Stimulated activated CD8-positive, alpha-beta memory T cell treated with anti-CD3 and anti-CD28 coated beads, Interleukin-7, amount 100 ng/mL, for 4 hours (primary cell): ENCODE measurements at regions not wholly inside any gene's neighbourhood (a gene's known extent, or its start where the extent isn't known, plus 50 kb on each side); places are given as distances from the start of the nearest gene placed in this dataset.

Experiments used
- DNase-seq, 2 donors: peaks; one replicate each; pipeline ENCODE4 v3.0.0-alpha.2; 2020; ENCODE audit warnings: low read depth in 2 of 2

DNA sequence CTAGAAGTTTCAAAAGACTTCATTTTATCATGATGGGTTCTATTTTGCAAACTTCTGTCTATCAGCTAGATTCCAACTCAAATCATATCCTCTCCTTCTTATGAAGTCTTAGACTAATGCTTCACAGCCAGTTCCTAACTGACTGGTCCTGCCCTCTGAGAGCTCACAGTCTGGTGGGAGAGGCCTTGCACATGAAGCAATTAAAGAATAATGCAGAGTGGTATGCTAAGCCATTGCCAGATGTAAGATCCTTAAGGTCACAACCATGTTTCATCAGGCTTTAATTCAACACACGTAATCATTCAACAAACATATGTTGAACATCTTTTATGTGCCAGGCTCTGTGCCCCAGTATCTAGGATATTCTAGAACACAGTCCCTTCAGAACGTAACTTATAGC, 125.8 kb upstream of the TMPO start:
- DNase-seq = no peak

DNA sequence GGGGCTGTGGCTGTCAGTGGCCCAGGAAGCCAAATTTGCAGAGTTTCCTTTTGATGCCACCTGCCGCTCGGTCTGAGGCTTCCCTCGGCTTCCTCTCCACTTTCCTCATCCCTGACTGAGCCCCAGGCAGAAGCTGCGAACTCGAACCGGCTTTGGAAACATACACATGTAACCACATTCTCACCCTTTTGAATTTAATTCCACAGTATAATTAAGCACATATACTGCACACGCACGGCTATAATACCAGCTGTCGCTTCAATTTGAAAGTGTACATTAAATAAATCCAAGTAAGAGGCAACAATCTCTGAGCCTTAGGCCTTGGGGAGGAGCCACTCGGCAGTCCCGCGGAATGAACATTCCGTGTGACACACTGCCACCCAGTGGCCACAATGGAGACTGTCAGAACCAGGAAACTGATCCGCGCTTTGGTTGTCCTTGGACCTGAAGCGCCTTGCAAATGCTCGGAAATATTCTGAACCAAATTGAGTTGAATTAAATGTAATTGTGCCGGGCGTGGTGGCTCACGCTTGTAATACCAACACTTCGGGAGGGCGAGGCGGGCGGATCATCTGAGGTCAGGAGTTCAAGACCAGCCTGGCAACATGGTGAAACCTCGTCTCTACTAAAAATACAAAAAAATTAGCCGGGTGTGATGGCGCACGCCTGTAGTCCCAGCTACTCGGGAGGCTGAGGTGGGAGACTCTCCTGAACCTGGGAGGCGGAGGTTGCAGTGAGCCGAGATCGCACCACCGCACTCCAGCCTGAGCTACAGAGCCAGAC, 117.9 kb upstream of the TMPO start:
- DNase-seq = peak; percentile 58 to 66

DNA sequence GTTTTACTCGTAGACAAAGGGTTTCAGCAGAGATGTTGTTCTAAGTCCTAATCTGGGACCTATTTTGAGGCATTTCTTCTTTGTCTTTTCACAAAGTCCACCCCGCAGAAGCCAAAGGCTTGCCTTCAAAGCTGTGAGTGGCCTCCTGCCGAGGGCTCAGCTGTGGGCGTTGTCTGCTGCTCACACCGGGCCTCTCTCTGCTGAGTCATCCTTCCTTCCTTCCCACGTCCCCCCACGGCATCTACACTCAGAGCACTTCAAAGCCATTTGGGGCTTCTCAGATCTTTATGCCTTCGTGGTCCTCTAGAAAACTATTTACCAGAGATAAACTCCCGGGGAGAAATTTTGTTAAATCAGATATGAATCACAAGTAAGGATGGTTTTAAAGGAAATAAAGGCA, 115.9 kb upstream of the TMPO start:
- DNase-seq = peak; percentile 66 to 72

DNA sequence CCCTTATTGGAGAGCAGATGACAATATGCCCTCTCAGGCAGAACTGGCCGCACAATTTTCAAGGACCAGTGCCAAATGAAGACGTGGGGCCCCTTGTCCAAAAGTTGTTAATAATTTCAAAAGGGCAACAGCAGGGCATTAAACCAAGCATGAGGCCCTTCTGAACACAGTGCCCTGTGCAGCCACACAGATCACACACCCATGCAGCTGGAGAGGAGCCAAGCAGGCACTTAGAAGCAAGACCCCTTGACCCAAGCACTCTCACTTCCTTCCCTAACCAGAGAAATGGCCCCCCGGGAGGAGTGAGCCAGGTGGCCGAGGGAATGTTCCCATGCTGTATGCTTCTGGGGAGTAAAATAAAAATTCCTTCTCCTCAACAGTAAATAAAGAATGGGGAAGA, 114.0 kb upstream of the TMPO start:
- DNase-seq = no peak

DNA sequence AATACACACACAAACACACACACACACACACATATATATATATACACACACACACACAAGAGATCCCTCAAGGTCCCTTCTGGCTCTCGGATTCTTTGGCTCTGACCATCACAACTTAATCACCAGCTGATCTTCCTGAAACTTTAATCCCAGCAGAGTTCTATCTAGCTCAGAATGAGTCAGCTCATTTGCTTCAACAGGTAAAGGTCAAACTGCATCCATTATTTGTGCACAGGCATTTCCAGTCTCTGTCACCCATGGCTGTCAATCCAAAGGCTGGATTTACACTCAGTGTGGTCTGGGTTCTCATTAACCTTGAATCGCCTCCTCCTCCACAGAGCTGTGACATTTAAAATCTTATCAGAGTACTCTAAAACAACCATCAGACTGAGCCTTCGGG, 113.3 kb upstream of the TMPO start:
- no peak for DNase-seq

DNA sequence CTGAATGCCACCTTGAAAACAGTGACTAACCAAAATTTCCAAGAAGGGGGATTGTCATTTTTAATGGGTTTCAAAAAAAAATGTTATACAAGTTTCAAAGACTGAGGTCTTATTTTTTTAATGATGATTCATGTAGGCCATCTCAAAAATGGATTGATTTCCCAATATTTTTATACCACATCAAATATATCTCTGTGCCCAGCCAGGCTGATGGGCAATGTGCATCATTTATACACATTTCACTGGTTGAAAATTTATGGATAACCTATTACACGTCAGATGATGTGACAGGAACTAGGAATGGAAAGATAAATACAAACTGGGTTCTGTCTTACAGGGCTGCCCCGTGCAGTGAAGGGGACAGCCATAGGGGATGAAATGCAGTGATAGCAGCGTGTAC, 112.7 kb upstream of the TMPO start:
- DNase-seq = no peak

DNA sequence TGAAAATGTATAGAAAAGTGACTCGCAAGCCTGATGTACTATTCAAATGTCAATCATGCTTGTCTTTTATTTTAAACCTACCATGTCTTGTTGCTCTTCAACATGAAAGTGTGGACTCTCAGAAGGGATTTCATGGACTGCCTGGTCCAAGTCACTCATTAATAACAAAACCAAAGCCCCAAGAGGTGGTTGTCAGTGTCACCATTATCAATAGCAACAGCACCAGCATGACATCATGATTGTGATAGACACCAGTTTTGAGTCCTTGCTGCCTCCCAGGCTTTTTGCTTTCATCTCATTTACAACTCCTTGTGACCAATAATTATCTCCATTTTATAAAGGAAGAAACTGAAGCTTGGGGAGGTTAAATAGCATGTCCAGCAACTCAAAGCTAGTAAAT, 112.0 kb upstream of the TMPO start:
- DNase-seq = no peak

DNA sequence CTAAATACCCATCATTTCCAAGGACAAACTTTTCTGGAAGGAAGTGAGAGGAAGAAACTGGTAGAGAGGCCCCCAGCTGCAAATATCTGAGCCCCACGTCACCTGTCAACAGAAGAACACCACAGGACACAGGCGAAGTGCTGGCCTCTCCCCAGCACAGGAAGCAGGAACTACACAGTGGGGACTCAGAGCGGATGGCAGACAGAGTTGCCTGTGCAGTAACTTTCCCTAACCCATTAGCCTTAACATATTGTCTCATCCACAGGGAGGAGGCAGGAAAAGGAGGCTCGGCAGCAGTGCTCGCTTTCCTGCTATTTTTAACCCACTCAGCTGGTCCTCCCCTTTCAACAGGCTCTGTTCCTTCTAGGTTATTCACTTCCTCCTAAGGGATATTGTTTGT, 111.5 kb upstream of the TMPO start:
- DNase-seq = no peak

DNA sequence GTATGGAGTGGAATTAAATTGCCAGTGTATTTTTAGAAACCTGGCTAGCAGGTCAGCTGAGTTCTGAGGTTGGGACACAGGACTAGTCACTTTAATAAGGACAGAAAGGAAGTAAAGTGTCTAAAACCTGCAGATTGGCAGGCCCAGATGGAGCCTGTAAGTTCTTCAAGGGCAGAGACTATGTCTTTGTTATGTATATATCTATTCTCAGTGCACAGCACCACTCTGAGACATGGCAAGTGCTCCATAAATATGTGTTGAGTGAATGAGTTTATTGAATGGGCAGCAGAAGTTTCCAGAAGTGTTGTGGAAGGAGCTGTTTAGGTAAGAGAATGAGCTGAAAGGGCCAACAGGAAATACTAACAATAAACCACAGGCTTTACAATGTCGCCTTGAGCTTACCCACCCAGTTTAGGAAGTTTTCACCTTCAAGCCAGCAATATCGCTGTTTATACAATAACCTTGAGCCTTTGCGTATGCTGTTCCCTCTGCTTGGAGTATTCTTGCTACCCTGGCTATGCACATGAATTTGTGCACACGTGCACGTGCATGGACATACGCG, 109.5 kb upstream of the TMPO start:
- no peak for DNase-seq

DNA sequence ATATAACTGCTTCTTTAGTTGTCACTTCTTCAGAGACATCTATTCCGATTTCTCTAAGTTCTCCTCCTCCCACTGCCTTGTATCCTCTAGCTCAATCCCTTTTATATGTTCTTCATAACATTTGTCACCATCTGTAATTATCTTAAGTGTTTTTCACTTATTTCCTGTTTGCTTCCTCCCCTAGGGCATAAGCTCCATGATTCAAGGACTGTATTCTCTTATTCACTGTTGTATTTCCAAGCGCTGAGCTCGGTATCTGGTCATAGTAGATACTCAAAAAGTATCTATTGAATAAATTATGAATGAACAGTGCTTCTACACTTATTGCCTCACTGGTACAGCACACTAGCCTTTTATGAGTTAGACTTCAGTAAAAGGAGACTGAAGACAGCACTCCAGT, 109.0 kb upstream of the TMPO start:
- DNase-seq = no peak

DNA sequence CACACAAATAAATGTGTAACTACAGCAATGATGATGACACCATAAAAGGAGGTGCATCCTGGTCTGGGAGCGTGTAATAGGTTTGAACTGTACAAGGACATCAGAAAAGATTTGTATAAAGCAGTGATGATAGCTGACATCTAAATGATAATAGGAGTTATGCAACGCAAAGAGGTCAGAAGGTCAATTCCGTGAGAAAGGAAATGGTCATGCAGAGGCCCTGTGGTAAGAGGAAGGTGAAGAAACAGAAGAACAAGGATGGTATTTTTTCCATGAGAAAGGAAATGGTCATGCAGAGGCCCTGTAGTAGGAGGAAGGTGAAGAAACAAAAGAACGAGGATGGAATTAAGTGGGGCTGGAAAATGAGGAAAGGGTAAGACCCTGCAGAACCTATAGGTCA, 106.7 kb upstream of the TMPO start:
- no peak for DNase-seq

DNA sequence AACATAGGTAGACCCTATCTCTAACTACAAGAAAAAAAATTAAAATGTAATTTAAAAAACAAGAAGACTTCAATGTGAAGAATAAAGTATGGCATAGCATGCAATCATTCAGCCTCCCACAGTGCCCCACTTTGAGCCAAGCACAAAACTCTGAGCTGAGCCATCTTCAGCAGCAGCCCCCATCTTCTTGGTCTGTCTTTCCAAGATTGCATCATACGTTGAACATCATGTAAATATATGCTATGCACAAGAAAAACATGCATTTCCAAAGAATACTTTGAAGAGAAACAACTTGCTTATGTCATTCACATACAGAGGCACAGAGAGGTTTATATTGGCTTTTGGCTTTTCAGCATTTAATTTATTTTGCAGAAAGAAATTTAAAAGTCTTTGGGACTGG, 105.8 kb upstream of the TMPO start:
- DNase-seq = no peak

DNA sequence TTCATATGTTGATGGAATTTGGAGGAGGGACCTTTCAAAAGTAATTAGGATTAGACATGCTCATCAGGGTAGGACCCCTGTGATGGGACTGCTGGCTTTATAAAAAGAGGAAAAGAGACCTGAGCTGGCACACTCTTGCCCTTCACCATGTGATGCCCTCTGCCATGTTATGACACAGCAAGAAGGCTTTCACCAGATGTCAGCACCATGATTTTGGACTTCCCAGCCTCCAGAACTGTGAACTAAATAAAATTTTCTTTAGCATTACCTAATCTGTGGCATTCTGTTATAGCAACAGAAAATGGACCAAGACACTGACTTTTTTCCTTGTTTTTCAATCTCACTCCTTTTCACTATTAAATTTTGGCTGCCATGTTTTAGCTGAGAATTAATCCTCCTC, 105.0 kb upstream of the TMPO start:
- no peak for DNase-seq

DNA sequence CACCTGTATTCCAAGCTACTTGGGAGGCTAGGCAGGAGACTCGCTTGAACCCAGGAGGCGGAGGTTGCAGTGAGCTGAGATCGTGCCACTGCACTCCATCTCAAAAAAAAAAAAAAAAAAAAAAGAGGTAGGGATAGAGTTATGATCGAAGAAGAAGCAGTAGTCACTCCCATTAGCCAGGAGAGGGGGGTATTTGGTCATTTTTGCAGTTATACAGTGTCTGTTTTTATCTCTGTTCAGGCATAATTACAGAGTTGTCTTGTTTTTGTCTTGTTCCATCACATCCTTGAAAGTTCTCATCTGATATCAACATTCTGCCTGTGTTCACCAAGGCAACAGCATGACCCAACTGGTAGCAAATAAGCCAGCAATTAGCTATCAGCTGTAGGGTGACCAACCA, 98.5 kb upstream of the TMPO start:
- DNase-seq = no peak

DNA sequence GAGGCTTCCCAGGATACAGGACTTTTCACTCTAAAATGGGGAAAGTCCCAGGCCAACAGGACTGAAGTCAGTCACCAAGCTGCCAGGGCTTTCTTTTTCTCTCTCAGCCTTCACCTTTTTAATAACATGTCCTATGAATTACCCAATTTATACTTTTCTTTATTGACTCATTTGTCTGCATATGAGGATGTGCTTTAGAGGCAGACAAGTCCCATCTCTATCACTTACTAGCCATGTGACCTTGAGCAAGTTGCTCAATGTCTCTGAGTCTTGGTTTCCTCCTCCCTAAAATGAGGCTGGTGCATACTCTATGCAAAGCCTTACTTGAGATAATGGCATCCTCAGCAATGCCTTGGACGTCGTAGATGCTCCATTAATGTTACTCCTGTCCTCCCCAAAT, 98.1 kb upstream of the TMPO start:
- DNase-seq = no peak

DNA sequence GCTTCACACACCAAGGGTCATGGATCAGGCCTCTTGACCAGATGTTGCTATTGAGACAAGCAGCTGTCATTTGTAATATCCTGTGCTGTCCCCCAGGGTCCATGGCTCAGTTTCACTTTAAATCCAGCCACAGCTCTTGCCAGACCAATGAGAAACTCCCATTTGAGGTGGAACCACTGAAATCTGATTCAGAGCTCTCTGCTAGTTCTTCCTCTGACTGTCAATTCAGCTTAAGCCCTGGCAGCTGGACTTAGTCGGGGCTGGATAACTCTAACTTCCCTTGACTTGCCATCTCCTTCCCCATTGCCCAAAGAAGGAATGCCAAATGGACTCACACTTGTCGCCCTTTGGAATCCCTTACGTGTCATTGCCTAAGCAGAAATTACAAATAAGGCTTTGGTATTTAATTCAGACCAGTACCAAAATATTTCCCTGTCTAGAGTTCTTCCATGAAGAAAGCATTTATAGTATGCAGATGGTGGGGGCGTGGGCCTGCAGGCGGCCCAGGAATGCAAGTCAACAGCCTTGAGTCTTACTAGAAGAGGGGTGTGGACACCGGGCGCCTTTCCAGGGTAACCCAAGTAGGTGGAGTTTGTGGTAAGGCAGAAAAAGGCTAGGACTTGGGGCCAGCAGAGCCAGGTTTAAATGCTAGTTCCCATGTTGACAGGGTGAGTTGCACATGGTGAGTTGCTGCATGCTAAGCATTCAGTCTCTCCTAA, 96.9 kb upstream of the TMPO start:
- DNase-seq = no peak

DNA sequence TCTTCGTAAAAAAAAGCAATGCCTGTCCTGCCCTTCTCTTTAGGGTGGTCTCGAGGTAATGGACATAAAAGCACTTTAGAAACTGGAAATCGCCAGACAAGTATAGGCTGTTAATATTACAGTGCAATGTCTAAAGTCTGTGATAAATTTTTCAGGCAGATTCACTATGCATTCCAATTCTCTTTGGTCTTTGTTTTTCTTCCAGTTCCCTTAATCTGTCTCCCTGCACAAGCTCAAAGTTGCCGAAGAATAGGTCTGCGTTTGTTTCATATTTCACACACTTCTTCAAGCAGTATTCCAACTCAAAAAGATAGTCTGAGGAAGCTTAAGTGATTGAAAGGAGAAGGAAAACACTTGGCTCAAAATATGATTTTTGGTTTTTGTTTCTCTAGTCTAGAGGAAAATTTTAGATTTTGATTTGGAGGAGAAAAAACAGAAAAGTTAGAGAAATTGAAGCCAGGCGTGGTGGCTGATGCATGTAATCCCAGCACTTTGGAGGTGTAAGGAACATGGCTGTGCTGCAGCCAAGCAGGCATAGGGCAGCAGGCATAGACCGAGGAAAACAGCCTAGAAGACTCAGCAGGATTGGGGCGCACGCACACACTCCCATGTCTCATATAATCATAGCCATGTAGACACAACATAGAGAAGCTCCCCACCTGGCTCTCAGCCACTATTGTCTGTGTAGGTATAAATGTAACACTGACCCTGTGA, 96.2 kb upstream of the TMPO start:
- DNase-seq = no peak

DNA sequence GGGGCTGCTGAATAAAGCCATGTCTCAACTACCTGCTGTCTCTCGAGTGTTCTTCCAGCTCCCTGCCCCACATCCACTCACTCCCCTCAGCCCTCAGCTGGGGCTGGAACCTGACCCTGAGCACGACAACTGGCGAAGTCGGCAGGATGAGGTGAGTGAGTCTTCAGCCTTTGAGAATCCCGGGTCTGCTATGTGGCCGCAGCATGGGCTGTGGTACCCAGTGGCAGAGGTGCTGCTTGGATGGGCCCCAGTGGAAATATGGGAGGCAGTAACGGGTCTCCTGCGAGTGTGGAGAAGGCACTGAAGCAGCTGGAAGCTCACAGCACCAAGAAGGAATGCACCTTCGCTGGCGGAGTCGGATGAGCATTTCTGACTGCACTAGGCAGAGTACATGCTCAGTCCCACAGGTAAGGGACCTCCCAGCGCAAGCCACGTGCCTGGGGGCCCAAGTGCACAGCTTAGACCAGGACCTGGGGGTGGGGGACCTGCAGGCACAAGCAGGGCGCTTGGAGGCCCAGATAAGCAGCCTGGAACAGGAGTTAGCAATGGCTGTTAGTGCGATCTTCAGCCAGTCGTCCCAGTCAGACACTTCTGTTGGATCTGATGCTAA, 95.5 kb upstream of the TMPO start:
- DNase-seq = no peak

DNA sequence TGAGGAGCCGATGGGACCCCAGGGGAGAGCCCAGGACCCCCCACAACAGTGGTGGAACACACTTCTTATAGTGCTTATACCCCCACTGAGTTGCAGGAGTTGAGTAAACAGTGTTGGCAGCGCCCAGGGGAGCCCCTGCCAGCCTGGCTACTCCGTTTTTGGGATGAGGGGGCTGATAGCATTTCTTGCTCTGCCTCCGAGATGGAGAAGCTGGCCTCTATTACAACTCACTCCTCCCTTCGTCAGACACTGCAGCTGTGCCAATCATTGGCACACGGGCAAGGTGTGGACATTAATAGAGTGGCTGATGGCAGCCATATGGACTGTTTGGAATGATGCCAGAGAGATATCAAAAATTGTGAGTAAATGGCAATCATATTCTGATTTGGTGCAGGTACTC, 94.9 kb upstream of the TMPO start:
- no peak for DNase-seq

DNA sequence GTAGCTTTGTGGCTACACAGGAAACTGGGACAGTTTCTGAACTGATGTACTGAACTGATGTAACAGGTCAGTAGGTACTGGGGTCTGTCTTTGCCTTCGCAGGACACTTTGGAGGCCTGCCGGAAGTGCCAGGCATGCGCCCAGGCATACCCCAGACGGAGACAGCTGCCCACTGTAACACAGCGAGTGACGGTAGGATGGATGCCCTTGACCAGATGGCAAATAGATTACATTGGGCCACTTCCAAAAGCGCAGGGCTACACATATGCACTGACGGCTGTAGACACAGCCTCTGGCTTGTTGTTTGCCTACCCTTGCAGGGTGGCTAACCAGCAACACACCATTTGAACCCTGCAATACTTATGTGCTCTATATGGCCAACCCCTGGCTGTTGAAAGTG, 94.1 kb upstream of the TMPO start:
- DNase-seq = no peak

DNA sequence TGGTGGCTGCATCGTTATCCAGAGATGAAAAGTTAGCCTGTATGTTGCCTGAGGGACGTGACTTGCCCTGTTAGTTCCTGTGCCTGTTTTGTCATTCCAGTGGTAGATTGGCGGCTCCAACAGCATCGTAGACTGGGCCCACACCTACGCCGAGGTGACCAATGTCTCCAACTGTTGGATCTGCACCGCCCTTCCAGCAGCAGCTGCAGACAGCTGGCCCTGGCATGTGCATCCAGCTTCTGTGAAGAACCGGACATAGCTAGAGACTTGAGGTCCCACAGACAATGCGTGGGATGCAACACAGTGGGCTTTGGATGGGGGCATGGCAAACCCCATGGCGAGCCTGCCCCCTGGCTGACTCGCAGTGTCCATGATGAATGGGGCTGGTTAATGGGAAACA, 93.0 kb upstream of the TMPO start:
- no peak for DNase-seq

DNA sequence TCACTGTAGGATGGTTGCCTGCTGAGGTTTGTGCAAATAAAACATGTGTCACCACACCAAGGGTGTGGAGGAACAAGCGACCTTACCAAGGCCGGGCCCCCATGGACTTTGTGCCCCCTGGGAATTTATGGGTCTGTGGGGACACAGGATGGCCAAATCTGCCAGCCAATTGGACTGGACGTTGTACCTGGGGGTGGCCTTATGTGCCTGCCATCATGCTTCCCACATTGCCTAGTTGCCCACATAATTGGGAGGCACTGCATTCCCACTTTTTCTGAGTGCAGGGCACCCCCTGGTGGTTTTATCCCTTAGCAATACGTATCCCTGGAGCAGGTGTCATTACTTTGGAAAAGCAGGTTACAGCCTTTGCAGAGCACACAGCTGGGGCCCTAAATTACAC, 92.6 kb upstream of the TMPO start:
- no peak for DNase-seq
